Naive B cell (primary cell): ENCODE measurements at regions not wholly inside any gene's neighbourhood (a gene's known extent, or its start where the extent isn't known, plus 50 kb on each side); places are given as distances from the start of the nearest gene placed in this dataset.

Experiments
- ATAC-seq, 2 donors: fragments of 150-1000 bp; cut with Tn5 transposase; 2 replicates each; pipeline ENCODE4 v1.10.0; 2021; ENCODE audit warnings: low read depth in 2 of 2, mild to moderate bottlenecking in 2 of 2, moderate library complexity in 2 of 2
- DNase-seq: peaks from one replicate; pipeline ENCODE4 v3.0.0; 2022
- H3K27ac Mint-ChIP-seq, 6 donors: one replicate each; pipeline ENCODE4 v1.8.0; 2020 to 2022; ENCODE audit warnings: mild to moderate bottlenecking in 6 of 6, mixed read lengths in 6 of 6, moderate library complexity in 5 of 6, inconsistent platforms in 2 of 6
- H3K27me3 Mint-ChIP-seq, 3 donors: one replicate each; pipeline ENCODE4 v1.8.0; 2021 to 2022; ENCODE audit warnings: mixed read lengths in 3 of 3, mild to moderate bottlenecking in 1 of 3
- H3K36me3 Mint-ChIP-seq, 2 donors: one replicate each; pipeline ENCODE4 v1.8.0; 2020 to 2022; ENCODE audit warnings: mixed read lengths in 2 of 2, inconsistent platforms in 1 of 2, mild to moderate bottlenecking in 1 of 2
- H3K4me1 Mint-ChIP-seq, 3 donors: one replicate each; pipeline ENCODE4 v1.8.0; 2020 to 2022; ENCODE audit warnings: mixed read lengths in 3 of 3, inconsistent platforms in 1 of 3, mild to moderate bottlenecking in 1 of 3, moderate library complexity in 1 of 3
- H3K4me3 Mint-ChIP-seq, 8 donors: one replicate each; pipeline ENCODE4 v1.8.0; 2020 to 2022; ENCODE audit warnings: mild to moderate bottlenecking in 8 of 8, mixed read lengths in 8 of 8, moderate library complexity in 8 of 8, inconsistent platforms in 2 of 8
- H3K9me3 Mint-ChIP-seq, 7 donors: one replicate each; pipeline ENCODE4 v1.8.0; 2020 to 2022; ENCODE audit warnings: mixed read lengths in 7 of 7, mild to moderate bottlenecking in 5 of 7, inconsistent platforms in 2 of 7, moderate library complexity in 1 of 7

DNA sequence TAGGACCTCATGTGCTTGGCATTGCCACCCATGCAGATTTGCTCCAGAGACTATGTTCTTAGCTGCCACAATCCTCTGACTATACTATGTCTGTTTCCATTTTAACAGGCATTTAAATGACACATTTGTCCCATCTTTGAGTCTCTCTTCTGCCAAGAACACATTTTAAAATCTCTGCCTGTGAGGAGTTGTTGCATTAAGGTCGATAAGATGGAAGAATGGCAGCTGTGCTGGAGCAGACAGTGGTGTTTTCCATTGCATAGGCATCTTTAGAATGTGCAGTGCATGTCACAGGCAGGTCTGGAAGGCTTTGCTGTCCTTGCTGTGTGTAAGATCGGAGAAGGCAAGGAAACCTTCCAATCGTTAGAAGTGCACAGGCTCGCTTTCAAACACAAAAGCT lies 70.9 kb upstream of the CELF2 start:
- ATAC-seq (no peak), DNase-seq (no peak)
- Mint-ChIP-seq H3K27ac (no peak overlapping the region), H3K27me3 (peaks cover 16 to 63% (median 30%) of the 10 kb centered on the region in 3 donors), H3K36me3 (peaks cover 0 to 6% of the 10 kb centered on the region in 2 donors), H3K4me3 (no peak overlapping the region), H3K4me1 (no peaks in the 10 kb centered on the region), H3K9me3 (peaks cover 4 to 14% (median 9%) of the 10 kb centered on the region in 7 donors)

GRCh38 chr10:10951675-10952074 lies 66.0 kb upstream of the CELF2 start:
- Mint-ChIP-seq H3K4me3 (no peak overlapping the region), H3K27me3 (peaks cover 10 to 34% (median 12%) of the 10 kb centered on the region in 3 donors), H3K27ac (no peak overlapping the region), H3K36me3 (no peaks in the 10 kb centered on the region), H3K9me3 (peaks cover 0 to 1% (median 0%) of the 10 kb centered on the region in 7 donors), H3K4me1 (no peaks in the 10 kb centered on the region)
- ATAC-seq (no peak), DNase-seq (no peak)

GRCh38 chr10:10952800-10953199 lies 64.9 kb upstream of the CELF2 start:
- Mint-ChIP-seq H3K27me3 (peaks cover 5 to 27% (median 16%) of the 10 kb centered on the region in 3 donors), H3K4me3 (no peak overlapping the region), H3K27ac (no peak overlapping the region), H3K36me3 (no peaks in the 10 kb centered on the region), H3K9me3 (peaks cover 0 to 1% (median 0%) of the 10 kb centered on the region in 7 donors), H3K4me1 (no peaks in the 10 kb centered on the region)
- ATAC-seq (no peak), DNase-seq (no peak)

DNA sequence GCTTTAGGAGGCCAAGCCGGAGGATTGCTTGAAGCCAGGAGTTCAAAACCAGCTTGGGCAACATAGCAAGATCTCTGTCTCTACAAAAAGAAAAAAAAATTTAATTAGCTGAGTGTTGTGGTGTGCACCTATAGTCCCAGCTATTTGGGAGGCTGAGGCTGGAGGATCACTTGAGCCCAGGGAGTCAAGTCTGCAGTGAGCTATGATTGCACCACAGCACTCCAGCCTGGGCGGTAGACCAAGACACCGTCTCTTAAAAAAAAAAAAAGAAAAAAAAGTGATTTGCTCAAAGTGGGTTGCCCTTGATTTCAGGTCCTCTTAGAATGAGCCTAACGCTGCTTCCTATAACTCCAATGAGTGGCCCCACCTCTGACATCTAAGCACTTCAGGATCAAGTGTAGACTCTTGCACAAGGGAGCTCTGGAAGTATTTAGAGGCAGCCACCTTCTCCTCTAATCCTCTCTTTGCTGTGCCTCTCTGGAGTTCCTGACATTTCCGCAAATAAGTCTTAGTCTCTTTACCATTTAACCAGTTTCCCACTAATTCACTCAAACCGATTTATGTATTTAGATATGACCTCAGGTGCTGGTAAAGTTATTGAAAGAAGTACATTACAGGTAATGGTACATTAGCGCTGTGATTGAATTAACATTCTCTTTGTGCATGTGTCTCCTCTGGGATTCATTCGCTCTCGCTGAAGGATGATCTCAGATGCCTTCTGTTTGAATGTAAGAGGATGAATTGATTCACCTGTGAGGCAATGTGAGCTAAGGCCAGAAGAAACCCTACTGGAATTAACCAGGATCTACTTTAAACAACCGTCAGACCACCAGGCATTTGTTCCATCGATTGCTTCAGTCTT lies 60.8 kb upstream of the CELF2 start:
- H3K27ac Mint-ChIP-seq = no peak overlapping the region
- no peak for ATAC-seq
- H3K4me1 Mint-ChIP-seq = no peaks in the 10 kb centered on the region
- H3K36me3 Mint-ChIP-seq = no peaks in the 10 kb centered on the region
- no peak overlapping the region for H3K4me3 Mint-ChIP-seq
- peaks cover 0 to 1% (median 0%) of the 10 kb centered on the region in 7 donors for H3K9me3 Mint-ChIP-seq
- peaks cover 12 to 31% (median 14%) of the 10 kb centered on the region in 3 donors for H3K27me3 Mint-ChIP-seq
- DNase-seq = no peak

DNA sequence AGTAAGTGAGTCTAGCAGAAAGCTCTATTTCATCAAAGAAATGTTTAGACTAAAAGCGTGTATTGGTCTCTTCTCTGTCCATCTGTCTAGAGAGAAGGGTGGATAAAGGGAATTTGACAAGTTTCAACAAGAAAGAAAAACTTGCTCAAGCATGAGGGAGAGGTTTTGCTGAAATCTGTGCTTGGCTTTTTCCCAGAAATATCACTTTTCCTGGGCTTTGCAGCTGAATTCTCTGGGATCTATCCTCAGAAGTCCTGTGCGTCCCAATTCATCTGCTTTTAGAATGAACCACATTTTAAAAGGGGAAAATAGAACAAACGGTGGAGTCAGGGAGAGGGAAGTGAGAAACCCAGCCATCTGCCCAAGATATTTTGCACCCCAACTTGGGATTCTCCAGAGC lies 59.6 kb upstream of the CELF2 start:
- H3K9me3 Mint-ChIP-seq = no peaks in the 10 kb centered on the region
- no peak for DNase-seq
- peaks cover 12 to 33% (median 14%) of the 10 kb centered on the region in 3 donors for H3K27me3 Mint-ChIP-seq
- no peak overlapping the region for H3K4me3 Mint-ChIP-seq
- H3K4me1 Mint-ChIP-seq = no peaks in the 10 kb centered on the region
- no peak overlapping the region for H3K27ac Mint-ChIP-seq
- ATAC-seq = no peak
- no peaks in the 10 kb centered on the region for H3K36me3 Mint-ChIP-seq

DNA sequence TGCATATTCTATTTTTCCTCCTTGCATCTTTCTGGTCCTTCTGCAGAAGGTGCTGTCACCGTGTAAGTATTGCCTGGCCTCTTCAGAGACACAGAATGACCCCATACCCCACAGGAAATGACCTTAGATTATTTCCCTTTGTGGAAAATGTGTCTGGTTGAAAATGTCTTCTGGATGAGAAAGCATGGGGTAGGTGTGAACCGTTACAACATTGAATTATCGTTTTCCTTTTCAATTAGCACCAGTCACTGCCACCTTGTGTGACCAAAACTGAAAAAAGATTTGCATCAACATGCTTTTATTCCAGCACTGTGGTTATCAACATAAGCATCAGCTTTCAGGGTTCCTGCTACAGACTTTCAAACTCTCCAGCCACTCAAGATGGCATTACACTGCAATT lies 58.0 kb upstream of the CELF2 start:
- ATAC-seq (no peak), DNase-seq (no peak)
- Mint-ChIP-seq H3K4me1 (no peaks in the 10 kb centered on the region), H3K9me3 (no peaks in the 10 kb centered on the region), H3K27ac (no peak overlapping the region), H3K4me3 (no peak overlapping the region), H3K36me3 (no peaks in the 10 kb centered on the region), H3K27me3 (peaks cover 12 to 33% (median 14%) of the 10 kb centered on the region in 3 donors)

DNA sequence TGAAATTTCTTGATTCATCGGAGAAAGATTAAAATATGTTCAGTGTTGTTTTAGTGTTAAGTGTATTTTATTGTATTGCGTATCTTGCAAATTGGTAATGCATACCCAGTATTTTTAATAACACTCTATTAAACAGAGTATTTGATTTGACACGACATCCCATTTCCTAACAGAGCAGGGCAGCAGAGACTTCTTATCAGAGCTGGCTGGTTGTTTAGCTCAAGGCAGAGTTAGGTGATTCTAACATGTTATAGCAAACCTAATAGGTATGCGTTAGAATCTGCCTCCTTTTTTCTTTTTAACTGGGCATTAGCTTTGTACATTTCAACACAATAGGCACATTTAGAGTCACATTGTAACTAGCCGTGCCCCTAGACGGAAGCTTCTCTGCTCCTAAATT lies 57.1 kb upstream of the CELF2 start:
- ATAC-seq (no peak), DNase-seq (no peak)
- Mint-ChIP-seq H3K9me3 (no peaks in the 10 kb centered on the region), H3K4me1 (no peaks in the 10 kb centered on the region), H3K36me3 (no peaks in the 10 kb centered on the region), H3K27ac (no peak overlapping the region), H3K27me3 (peaks cover 12 to 33% (median 14%) of the 10 kb centered on the region in 3 donors), H3K4me3 (no peak overlapping the region)

DNA sequence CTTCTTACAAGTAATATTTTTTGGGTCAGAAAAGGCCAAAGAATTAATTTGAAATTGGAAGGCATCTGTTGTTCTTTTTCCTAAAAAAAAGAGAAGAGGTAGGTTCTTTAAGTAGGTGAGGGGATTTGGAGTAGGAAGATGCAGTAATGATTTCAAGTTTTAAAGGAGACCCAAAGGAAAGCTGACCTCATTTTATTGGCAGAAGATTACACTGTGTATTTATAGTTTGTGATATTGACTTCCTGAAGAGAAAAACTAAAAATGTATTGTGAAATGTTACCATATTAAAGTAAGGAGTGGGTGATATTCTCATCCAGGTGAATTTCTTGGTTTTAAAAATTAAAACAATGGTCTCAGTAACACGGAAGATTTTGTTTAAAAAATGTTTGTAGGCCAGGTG lies 56.6 kb upstream of the CELF2 start:
- no peaks in the 10 kb centered on the region for H3K36me3 Mint-ChIP-seq
- H3K27ac Mint-ChIP-seq = no peak overlapping the region
- no peak overlapping the region for H3K4me3 Mint-ChIP-seq
- DNase-seq (no peak), ATAC-seq (no peak)
- H3K27me3 Mint-ChIP-seq = peaks cover 14 to 35% (median 18%) of the 10 kb centered on the region in 3 donors
- H3K4me1 Mint-ChIP-seq = no peaks in the 10 kb centered on the region
- H3K9me3 Mint-ChIP-seq = no peaks in the 10 kb centered on the region

- Mint-ChIP-seq H3K9me3 (no peaks in the 10 kb centered on the region), H3K36me3 (no peaks in the 10 kb centered on the region), H3K4me3 (no peak overlapping the region), H3K4me1 (no peaks in the 10 kb centered on the region), H3K27ac (no peak overlapping the region), H3K27me3 (peaks cover 18 to 30% (median 20%) of the 10 kb centered on the region in 3 donors)
- ATAC-seq (no peak), DNase-seq (no peak)
Measured at GRCh38 chr10:10967029-10967428, 50.6 kb upstream of the CELF2 start.

GRCh38 chr10:10967581-10968256 lies 50.0 kb upstream of the CELF2 start:
- peaks cover 21 to 36% (median 26%) of the 10 kb centered on the region in 3 donors for H3K27me3 Mint-ChIP-seq
- H3K4me1 Mint-ChIP-seq = no peaks in the 10 kb centered on the region
- ATAC-seq (no peak), DNase-seq (no peak)
- H3K9me3 Mint-ChIP-seq = no peaks in the 10 kb centered on the region
- H3K4me3 Mint-ChIP-seq = no peak overlapping the region
- no peak overlapping the region for H3K27ac Mint-ChIP-seq
- no peaks in the 10 kb centered on the region for H3K36me3 Mint-ChIP-seq
